Lower lobe of right lung (tissue), 2 donors: ENCODE measurements at regions not wholly inside any gene's neighbourhood (a gene's known extent, or its start where the extent isn't known, plus 50 kb on each side); places are given as distances from the start of the nearest gene placed in this dataset.

ENCODE experiments used
- ATAC-seq, 2 donors: fragments of 200-7000 bp; cut with Tn5 transposase; one replicate each; pipeline ENCODE4 v1.9.1; 2020 to 2022; ENCODE audit warnings: mild to moderate bottlenecking in 2 of 2, moderate library complexity in 2 of 2
- DNase-seq: peaks from one replicate; pipeline ENCODE4 v3.0.0-alpha.2; 2020
- H3K27ac ChIP-seq: fragments of 200-600 bp; one replicate; pipeline ENCODE4 v1.8.0; 2022
- H3K27me3 ChIP-seq: fragments of 200-600 bp; one replicate; pipeline ENCODE4 v1.8.0; 2022; ENCODE audit warnings: low read depth
- H3K36me3 ChIP-seq: fragments of 200-600 bp; one replicate; pipeline ENCODE4 v1.8.0; 2022; ENCODE audit warnings: mild to moderate bottlenecking
- H3K4me1 ChIP-seq: fragments of 200-600 bp; one replicate; pipeline ENCODE4 v1.8.0; 2022
- H3K4me3 ChIP-seq: fragments of 200-600 bp; one replicate; pipeline ENCODE4 v1.8.0; 2022; ENCODE audit warnings: mild to moderate bottlenecking
- H3K9me3 ChIP-seq: fragments of 200-600 bp; one replicate; pipeline ENCODE4 v1.8.0; 2022
- intact Hi-C: fragments of 100-400 bp; cut with DNase I; formaldehyde crosslinking; loops from one replicate; pipeline ENCODE4 v1.11.0; 2022
- TF ChIP-seq, protein P1 (sequence below): fragments of 200-600 bp; IDR thresholded peaks from one replicate; pipeline ENCODE4 v1.8.0; 2022; ENCODE audit warnings: antibody characterized with exemption, mild to moderate bottlenecking
- donor health status: DM: no; HTN: yes; CAD: no; lungs with severe emphysema.

DNA sequence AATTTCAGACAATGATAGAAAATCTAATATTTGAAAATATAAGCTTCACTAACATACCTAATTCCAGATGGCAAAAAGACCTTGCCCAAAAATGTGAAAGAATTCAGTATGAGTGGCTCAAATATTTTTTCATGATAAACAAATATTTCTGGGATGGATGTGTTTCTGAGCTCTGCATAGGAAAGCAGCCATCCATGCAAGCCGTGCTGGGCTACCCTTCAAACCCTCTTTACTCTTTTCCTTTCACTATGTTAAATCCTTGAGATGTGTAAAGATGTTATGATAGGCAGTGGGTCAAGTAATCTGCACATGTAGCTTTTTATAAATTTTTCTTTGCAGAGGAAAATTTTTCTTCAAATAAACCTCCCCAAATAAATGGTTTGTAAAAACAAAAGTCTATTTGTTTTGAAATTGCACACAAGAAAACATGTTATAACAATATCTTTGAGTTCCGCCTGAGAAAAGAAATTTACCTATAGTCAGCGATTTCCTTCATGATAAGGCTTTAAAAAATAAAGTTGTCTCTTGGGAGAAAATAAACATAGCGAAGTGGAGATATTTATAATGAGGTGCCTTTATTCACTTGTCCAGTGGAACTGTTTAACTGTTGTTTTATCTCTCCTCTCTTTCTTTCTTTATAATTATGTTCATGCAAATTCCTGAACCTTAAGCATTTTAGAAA lies 154.3 kb upstream of the PITX1 start:
- Histone ChIP-seq H3K4me3 (no peak overlapping the region), H3K27ac (no peak overlapping the region), H3K27me3 (peaks cover 41% of the 10 kb centered on the region), H3K4me1 (peaks cover 8% of the 10 kb centered on the region), H3K9me3 (no peaks in the 10 kb centered on the region), H3K36me3 (no peaks in the 10 kb centered on the region)
- DNase-seq, result no peak
- intact Hi-C loops, result no loop called here
- no peak for ATAC-seq
- TF ChIP-seq, protein P1, sequence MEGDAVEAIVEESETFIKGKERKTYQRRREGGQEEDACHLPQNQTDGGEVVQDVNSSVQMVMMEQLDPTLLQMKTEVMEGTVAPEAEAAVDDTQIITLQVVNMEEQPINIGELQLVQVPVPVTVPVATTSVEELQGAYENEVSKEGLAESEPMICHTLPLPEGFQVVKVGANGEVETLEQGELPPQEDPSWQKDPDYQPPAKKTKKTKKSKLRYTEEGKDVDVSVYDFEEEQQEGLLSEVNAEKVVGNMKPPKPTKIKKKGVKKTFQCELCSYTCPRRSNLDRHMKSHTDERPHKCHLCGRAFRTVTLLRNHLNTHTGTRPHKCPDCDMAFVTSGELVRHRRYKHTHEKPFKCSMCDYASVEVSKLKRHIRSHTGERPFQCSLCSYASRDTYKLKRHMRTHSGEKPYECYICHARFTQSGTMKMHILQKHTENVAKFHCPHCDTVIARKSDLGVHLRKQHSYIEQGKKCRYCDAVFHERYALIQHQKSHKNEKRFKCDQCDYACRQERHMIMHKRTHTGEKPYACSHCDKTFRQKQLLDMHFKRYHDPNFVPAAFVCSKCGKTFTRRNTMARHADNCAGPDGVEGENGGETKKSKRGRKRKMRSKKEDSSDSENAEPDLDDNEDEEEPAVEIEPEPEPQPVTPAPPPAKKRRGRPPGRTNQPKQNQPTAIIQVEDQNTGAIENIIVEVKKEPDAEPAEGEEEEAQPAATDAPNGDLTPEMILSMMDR, result no peak

GRCh38 chr5:135186662-135187522 lies 152.9 kb upstream of the PITX1 start:
- intact Hi-C loops, result no loop called here
- Histone ChIP-seq H3K9me3 (no peaks in the 10 kb centered on the region), H3K27ac (no peak overlapping the region), H3K4me1 (peaks cover 8% of the 10 kb centered on the region), H3K36me3 (no peaks in the 10 kb centered on the region), H3K4me3 (no peak overlapping the region), H3K27me3 (peaks cover 34% of the 10 kb centered on the region)
- DNase-seq (no peak), ATAC-seq (no peak)
- TF ChIP-seq, protein P1, result no peak

DNA sequence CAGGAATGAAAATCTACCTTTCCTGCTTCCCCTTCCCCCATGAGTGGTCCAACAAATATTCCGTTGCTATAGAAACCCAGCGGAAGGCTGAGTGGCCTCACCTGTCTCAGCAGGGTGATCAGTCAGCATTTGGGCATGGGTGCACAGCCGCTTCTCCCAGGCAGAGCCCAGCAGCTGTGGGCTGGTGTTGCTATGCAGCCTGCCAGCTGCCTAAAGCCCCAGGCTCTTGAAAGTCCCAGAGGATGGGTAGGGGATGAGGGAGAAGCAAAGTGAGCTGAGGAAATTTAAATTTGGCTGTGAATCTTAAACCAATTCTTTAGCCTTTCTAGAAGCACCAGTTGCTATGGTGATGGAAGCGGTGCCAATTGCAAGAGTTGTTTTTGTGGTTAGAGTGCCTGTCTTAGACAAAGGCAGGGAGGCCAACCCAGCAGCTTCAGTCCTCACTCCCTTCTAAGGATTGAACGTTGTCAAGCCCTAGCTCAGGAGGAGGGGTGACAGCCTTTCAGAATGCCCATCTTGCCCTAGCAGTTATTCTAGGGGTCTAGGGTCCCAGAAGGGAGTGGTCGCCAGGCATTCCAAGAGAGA lies 151.5 kb upstream of the PITX1 start:
- ATAC-seq, result no peak
- no peak for DNase-seq
- TF ChIP-seq, protein P1, result no peak
- H3K4me3 ChIP-seq, result no peak overlapping the region
- H3K36me3 ChIP-seq, result no peaks in the 10 kb centered on the region
- no peaks in the 10 kb centered on the region for H3K4me1 ChIP-seq
- no peaks in the 10 kb centered on the region for H3K9me3 ChIP-seq
- H3K27ac ChIP-seq, result no peak overlapping the region
- intact Hi-C loops, result no loop called here
- H3K27me3 ChIP-seq, result peaks cover 21% of the 10 kb centered on the region

DNA sequence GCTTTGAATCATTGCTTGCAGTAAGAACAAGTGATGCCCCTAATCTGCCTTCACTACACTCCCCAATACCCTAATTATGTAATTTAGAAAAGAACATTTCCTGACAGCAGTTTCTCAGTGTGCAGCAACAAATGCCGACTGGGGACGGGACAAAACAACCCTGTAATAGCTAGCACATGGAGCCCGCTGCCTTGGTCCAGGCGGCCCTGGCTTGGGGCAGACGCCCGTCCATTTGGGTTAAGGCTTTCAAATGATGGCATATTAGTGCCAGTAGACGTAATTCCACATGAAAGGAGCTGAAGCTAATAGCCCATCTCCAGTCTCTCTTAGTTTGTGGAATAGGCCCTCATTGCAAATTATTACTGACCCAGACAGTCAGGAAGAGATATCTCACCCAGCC lies 150.6 kb upstream of the PITX1 start:
- H3K4me3 ChIP-seq, result no peak overlapping the region
- H3K9me3 ChIP-seq, result no peaks in the 10 kb centered on the region
- TF ChIP-seq, protein P1, result no peak
- H3K4me1 ChIP-seq, result no peaks in the 10 kb centered on the region
- intact Hi-C loops, result no loop called here
- H3K27ac ChIP-seq, result no peak overlapping the region
- no peak for ATAC-seq
- peaks cover 12% of the 10 kb centered on the region for H3K27me3 ChIP-seq
- DNase-seq, result no peak
- no peaks in the 10 kb centered on the region for H3K36me3 ChIP-seq

- no peaks in the 10 kb centered on the region for H3K9me3 ChIP-seq
- peaks cover 3% of the 10 kb centered on the region for H3K27me3 ChIP-seq
- DNase-seq (no peak), ATAC-seq (no peak)
- no peaks in the 10 kb centered on the region for H3K36me3 ChIP-seq
- TF ChIP-seq, protein P1, result no peak
- H3K4me3 ChIP-seq, result no peak overlapping the region
- H3K27ac ChIP-seq, result no peak overlapping the region
- intact Hi-C loops, result no loop called here
- H3K4me1 ChIP-seq, result no peaks in the 10 kb centered on the region
These were observed 149.4 kb upstream of the PITX1 start for GRCh38 chr5:135183464-135183863.
